Spinal cord (tissue), 9 donors: ENCODE measurements at regions not wholly inside any gene's neighbourhood (a gene's known extent, or its start where the extent isn't known, plus 50 kb on each side); places are given as distances from the start of the nearest gene placed in this dataset.

ENCODE experiments used
- DNase-seq, 6 donors: peaks; one replicate each; pipeline versions ENCODE4 v3.0.0 to v3.0.0-alpha.2; 2013 to 2015; ENCODE audit warnings: low spot score in 6 of 6, low read depth in 4 of 6
- H3K27ac ChIP-seq: one replicate; pipeline ENCODE4 v1.5.1; 2013; ENCODE audit warnings: low read depth, low read length, control low read depth
- H3K27me3 ChIP-seq: one replicate; pipeline ENCODE4 v1.6.1; 2013; ENCODE audit warnings: low read length; ENCODE audit not compliant: control insufficient read depth, insufficient read depth
- H3K36me3 ChIP-seq: one replicate; pipeline ENCODE4 v1.6.1; 2013; ENCODE audit warnings: low read length; ENCODE audit not compliant: control insufficient read depth, insufficient read depth
- H3K4me1 ChIP-seq: one replicate; pipeline ENCODE4 v1.6.1; 2013; ENCODE audit warnings: low read length; ENCODE audit not compliant: control insufficient read depth, insufficient read depth
- H3K4me3 ChIP-seq: one replicate; pipeline ENCODE4 v1.5.1; 2013; ENCODE audit warnings: low read depth, low read length, control low read depth
- H3K9me3 ChIP-seq: one replicate; pipeline ENCODE4 v1.6.1; 2013; ENCODE audit warnings: low read length; ENCODE audit not compliant: control insufficient read depth, insufficient read depth
- WGBS: methylation state at CpG from one replicate; pipeline ENCODE4 v1.1.5; 2013; ENCODE audit warnings: missing lambda C conversion rate; ENCODE audit not compliant: insufficient coverage; 5-methylcytosine and 5-hydroxymethylcytosine counted together
- donor health status: healthy.

DNA sequence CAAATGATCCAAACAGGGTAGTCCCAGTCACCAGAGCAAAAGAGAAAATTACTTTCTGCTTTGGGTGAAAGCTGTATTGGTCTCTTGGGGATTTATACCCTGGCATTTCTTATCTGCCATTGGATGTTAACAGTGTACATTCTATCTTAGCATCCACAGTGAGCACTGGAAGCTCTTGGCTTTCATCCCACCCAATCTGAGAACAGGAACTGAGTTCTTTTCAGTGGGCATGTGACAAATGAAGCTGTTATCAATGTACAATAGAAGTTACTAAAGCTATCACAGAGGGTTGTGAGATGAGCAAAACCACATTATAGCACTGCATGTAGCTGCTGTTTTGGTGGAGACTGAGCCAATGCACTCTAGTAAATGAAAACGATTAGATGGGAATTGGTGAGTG is 300.7 kb downstream of the TUSC7 start:
- Histone ChIP-seq H3K27me3 (no peaks in the 10 kb centered on the region), H3K4me1 (no peaks in the 10 kb centered on the region), H3K4me3 (no peak overlapping the region), H3K36me3 (no peaks in the 10 kb centered on the region), H3K9me3 (no peaks in the 10 kb centered on the region), H3K27ac (no peak overlapping the region)
- peak in 2 of 6 donors; percentile 63 for DNase-seq
- 23% methylated on average over 1 of the region's 1 CpG for WGBS

DNA sequence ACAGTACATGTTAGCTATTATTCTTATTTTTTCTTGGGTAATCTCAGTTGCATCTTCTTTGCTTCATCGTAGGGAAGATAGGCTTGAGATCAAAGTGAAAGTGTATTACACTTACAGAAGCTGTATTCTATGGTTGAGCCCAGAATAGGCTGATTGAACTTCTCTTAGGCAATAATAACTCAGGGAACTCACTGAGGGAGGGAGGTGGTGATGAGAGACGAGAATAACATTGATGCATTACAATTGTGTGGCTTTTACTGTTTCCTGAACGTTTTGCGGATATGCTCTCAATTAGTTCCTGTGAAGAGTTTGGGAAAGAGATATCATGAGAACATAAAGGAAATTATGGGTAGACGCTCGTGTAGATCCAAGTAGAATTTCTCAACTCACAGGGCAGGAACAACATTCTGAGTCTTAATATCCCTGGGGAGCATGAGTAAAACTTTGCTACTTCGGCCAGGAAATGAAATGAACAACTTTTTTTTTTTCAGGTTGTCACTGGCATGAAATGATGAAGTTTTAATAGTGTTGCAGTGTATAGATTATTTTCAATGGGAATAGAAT is 302.2 kb downstream of the TUSC7 start:
- no peak overlapping the region for H3K4me3 ChIP-seq
- DNase-seq, result no peak
- 80% methylated on average over 6 of the region's 7 CpGs for WGBS
- H3K9me3 ChIP-seq, result no peaks in the 10 kb centered on the region
- H3K4me1 ChIP-seq, result no peaks in the 10 kb centered on the region
- no peak overlapping the region for H3K27ac ChIP-seq
- H3K36me3 ChIP-seq, result no peaks in the 10 kb centered on the region
- H3K27me3 ChIP-seq, result no peaks in the 10 kb centered on the region

DNA sequence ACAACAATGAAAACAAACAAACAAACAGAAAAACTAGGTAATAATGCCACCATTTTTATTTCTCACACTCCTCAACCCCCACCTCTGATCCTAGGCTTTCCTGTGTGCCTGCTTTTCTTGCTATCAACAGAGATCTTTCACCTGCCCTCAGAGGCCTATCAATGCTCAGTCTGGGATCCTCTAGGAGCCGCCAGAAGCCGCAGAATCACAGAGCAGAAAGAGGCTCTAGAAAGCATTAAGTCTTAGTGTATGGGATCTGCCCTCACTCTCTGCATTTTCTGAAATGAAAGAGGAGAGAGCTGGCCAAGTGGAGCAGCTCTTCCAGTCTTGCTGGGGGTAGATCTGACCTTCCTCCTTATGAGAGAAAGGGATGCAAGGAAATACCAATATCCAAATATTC is 306.8 kb downstream of the TUSC7 start:
- Histone ChIP-seq H3K27me3 (no peaks in the 10 kb centered on the region), H3K27ac (no peak overlapping the region), H3K9me3 (no peaks in the 10 kb centered on the region), H3K4me1 (peaks cover 5% of the 10 kb centered on the region), H3K36me3 (no peaks in the 10 kb centered on the region), H3K4me3 (no peak overlapping the region)
- WGBS, result 60% methylated on average over 1 of the region's 2 CpGs
- DNase-seq, result peak in 3 of 6 donors; percentile 12 to 87 (median 59)

DNA sequence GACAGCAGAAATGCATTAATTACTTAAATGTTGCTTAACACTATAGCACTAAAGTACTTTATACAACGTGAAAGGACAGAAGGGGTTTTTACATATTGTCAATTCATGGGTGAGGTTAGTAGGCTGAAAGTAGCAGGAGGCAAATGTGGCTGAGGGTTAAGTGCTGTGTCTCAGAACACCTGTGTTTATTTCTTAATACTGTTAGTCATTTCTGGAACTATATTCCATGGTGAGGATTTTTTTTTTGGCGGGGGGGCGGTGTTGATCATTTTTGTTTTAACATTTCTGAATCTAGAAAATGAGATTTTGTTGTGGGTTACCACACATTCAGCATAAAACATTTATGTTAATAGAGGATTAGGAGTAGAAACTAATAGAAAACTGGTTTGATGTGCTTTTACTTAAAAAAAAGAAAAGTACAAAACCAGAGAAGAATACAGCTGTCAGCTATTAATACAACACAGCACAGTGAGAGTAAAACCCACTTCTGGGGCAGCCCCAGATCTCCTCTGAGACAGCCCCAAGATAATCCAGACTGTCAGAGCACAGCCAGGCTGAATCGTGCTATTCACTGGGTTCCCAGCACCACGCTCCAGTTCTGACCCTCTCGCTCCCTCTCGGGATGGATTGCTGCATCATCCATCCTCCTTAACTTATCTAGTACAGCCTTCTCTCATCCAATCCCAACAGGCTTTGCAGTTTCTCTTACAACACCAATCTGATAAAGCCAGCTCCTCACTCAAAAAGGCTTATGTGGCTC is 307.7 kb downstream of the TUSC7 start:
- DNase-seq, result no peak
- H3K4me3 ChIP-seq, result no peak overlapping the region
- WGBS, result 47% methylated on average over 3 of the region's 7 CpGs

DNA sequence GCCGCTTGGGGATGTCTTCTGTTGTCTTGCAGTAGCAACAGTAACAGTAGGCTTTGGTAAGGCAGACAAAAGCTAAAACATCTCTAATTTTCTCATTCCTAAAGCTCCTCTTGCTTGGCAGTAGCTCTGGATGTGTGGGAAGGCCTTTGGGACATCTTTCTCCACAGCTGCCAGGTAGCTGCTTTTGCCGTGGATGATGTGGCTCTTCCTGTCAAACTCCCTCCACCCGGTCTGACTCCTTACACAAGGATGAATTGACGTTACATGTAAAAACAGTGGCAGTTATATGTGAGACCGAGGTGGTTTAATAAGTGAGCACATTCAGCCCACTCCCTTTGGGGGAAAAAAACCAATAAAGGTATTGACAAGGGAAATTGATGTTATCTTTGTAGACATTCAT is 309.1 kb downstream of the TUSC7 start:
- Histone ChIP-seq H3K4me1 (peaks cover 5% of the 10 kb centered on the region), H3K27ac (no peak overlapping the region), H3K27me3 (no peaks in the 10 kb centered on the region), H3K4me3 (no peak overlapping the region), H3K36me3 (no peaks in the 10 kb centered on the region), H3K9me3 (no peaks in the 10 kb centered on the region)
- no CpG with 5 or more reads among the region's 5 CpGs for WGBS
- peak in 2 of 6 donors; percentile 15 to 54 for DNase-seq

More for the DNA sequence above, 307.7 kb downstream of the TUSC7 start:
- Histone ChIP-seq H3K36me3 (no peaks in the 10 kb centered on the region), H3K27ac (no peak overlapping the region), H3K27me3 (no peaks in the 10 kb centered on the region), H3K4me1 (peaks cover 5% of the 10 kb centered on the region), H3K9me3 (no peaks in the 10 kb centered on the region)

DNA sequence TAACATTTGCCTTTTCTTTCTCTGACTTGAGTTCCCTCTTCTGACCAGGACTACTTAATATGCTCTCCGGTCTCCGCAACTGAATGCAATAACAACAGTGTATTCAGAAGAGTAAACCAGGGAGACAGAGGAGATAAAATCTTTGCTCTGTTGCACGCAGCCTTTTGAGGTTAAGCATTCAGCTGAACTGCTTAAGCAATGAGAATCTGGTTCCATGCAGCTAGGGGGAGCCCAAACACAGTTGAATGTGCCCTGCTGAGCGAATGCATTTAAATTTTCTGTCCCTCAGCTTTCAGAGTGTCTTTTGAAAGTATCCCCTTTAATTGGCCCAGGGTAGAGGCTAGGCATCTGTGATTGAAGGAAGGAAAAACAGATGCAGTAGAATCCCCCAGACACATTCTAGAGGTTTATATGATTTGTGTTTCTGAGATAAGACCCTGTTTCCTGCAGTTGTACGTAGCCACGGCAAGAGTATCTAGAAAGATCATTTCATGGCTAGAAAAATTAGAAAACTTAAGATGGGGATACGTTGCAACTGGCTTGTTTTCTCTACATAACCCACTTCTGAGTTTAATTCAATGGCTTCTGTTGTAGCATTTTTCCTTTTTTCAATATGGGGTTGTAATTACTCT is 309.6 kb downstream of the TUSC7 start:
- no peaks in the 10 kb centered on the region for H3K9me3 ChIP-seq
- no peaks in the 10 kb centered on the region for H3K27me3 ChIP-seq
- peaks cover 5% of the 10 kb centered on the region for H3K4me1 ChIP-seq
- peak; percentile 68 to 96 (median 75) for DNase-seq
- no peak overlapping the region for H3K27ac ChIP-seq
- no peak overlapping the region for H3K4me3 ChIP-seq
- H3K36me3 ChIP-seq, result no peaks in the 10 kb centered on the region
- WGBS, result 3% methylated on average over 2 of the region's 7 CpGs

DNA sequence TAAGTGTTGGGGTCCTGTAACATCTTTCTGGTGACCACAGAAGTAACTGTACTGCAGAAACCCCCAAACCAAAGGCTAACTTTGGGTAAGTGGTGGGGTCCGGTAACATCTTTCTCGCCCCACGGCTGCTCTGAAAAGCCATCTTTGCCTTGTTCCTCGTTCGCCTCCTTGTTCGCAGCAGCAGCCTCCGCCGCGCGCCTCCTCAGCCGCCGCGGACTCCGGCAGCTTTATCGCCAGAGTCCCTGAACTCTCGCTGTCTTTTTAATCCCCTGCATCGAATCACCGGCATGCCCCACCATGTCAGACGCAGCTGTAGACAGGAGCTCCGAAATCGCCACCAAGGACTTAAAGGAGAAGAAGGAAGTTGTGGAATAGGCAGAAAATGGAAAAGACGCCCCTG is 316.8 kb downstream of the TUSC7 start:
- DNase-seq, result no peak
- Histone ChIP-seq H3K4me1 (no peaks in the 10 kb centered on the region), H3K27me3 (no peaks in the 10 kb centered on the region), H3K36me3 (peaks cover 3% of the 10 kb centered on the region), H3K27ac (no peak overlapping the region), H3K9me3 (peaks cover 2% of the 10 kb centered on the region), H3K4me3 (no peak overlapping the region)
- 98% methylated on average over 22 of the region's 22 CpGs for WGBS

DNA sequence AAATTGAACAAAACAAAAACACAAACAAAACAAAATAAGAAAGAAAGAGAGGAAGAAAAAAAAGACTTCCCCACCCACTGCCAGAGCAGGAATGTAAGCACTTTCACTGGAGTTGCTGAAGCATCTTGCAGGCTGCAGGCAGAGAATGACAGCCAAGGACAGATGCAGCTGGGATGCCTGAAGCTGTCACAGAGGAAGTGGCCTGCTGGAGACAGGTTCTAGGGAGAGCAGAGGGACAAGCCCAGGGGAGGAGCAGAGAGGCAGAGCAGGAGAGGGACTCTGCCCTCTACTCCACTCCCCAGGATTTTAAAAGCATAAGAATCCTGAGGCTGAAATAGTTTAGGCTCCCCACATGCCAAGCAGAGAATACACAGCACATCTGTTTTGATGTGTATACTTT is 326.2 kb downstream of the TUSC7 start:
- Histone ChIP-seq H3K36me3 (no peaks in the 10 kb centered on the region), H3K4me3 (no peak overlapping the region), H3K27me3 (no peaks in the 10 kb centered on the region), H3K27ac (peak overlapping the region; percentile 17), H3K9me3 (no peaks in the 10 kb centered on the region), H3K4me1 (peaks cover 7% of the 10 kb centered on the region)
- DNase-seq, result peak in 2 of 6 donors; percentile 21 to 49

DNA sequence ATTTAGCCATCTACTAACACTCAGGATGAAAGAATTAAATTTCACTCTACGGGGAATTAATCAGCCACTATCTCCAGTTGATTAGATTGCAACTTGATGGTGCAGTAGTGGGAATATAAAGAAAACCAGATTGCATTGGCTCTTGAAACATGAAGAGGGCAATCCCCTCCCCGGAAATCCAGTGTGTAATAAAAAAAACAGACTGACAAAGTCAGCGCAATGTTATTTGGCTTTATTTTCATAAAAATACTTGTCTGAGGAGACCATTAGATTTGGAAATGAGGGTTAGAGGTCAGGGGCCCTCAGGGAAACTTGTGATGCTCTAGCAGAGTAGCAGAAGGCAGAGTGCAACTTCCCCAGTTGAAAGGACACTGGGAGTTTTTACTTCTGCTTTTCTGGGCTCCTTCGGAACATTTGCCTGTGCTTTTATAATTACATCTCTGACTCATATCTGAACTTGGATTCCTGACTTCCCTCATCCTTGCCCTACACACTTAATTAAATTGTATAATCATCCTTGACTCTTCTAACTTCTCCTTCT is 326.8 kb downstream of the TUSC7 start:
- peak in 2 of 6 donors; percentile 29 to 55 for DNase-seq
- Histone ChIP-seq H3K36me3 (no peaks in the 10 kb centered on the region), H3K9me3 (no peaks in the 10 kb centered on the region), H3K4me1 (peaks cover 7% of the 10 kb centered on the region), H3K27me3 (no peaks in the 10 kb centered on the region), H3K27ac (peak overlapping the region; percentile 17), H3K4me3 (no peak overlapping the region)
- 80% methylated on average over 1 of the region's 4 CpGs for WGBS
